Stromal cell of bone marrow (primary cell): ENCODE measurements at regions not wholly inside any gene's neighbourhood (a gene's known extent, or its start where the extent isn't known, plus 50 kb on each side); places are given as distances from the start of the nearest gene placed in this dataset.
"Not testable (repeated sequence)": the region's sequence is repeated elsewhere in the genome, so short reads cannot be mapped to it uniquely, and the experiment has no call there.

ENCODE experiments used
- DNase-seq: peaks from one replicate; pipeline ENCODE4 v3.0.0-alpha.2; 2012; ENCODE audit warnings: low read depth

DNA sequence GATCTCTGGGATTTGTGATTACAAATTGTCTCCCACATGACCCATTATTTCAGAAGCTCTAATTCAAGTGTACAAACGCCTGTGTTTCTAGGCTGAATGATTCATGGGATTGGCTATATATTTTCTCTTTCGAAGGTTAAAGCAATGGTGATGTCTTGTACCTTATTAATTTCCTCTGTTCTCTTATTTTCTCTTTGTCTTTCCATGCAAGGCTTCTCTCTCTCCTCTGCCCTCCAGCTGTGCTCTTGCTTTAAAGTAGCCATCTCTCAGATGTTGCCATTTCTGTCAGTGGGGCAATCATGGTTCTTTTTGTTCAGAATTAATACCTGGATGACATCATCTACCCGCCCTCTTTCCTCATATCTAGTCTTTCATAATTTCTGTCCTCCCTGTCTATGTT lies 184.3 kb upstream of the ATP10B start:
- DNase-seq, result no peak

DNA sequence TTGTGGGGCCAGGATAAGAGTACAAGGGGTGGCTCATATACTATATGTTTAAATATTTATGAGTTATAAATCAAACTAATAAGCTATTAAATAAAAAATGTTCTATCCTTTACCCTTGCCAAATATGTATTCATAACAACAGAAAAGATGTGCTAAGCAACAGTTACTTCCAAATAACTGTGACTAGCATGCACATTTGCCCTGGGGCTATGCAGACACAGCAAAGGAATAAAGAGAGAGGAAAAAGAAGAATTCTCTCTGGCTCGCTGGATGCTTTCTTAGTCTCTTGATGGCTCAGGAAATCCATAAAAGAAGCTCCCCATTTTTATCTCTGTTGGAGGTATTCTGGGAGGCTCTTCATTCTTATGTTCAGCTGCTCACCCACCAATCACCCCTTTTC lies 182.4 kb upstream of the ATP10B start:
- no peak for DNase-seq

DNA sequence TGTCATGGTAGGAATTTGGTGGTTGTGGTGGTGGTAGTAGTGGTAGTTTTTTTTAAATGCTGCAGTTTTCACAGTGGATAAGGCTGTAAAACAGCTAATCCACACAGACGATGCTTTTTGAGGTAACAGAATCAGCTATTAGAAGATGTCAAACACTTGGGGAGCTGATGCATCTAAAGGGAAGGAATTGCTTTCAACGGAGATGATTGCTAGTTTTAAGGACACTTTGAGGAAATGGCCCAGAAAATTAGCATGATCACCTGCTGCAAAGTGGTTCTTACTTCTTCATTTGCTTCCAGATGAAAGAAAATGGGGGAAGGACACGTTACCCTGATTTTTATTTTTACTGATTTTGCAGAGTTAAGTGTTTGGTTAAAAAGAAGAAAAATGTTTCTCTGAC lies 178.2 kb upstream of the ATP10B start:
- no peak for DNase-seq

DNA sequence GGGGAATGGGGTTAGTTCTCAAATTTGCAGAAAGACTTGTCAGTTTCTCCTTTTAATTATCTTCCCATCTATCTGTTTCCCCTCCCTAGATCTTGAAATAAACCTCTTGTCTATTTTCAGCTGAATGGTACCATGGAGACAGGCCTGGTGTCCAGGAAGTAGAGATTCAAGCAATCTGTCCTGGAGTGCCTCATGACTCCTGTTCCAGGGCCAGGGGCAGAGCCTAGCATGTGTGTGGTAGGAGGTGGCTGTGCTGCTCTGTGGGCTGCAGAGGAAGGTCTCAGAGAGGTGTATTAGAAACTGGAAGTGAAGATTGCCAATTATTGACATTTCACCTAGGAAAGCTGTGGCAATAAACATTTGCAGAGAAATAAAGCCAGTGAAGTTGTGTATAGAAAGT lies 175.8 kb upstream of the ATP10B start:
- no peak for DNase-seq

DNA sequence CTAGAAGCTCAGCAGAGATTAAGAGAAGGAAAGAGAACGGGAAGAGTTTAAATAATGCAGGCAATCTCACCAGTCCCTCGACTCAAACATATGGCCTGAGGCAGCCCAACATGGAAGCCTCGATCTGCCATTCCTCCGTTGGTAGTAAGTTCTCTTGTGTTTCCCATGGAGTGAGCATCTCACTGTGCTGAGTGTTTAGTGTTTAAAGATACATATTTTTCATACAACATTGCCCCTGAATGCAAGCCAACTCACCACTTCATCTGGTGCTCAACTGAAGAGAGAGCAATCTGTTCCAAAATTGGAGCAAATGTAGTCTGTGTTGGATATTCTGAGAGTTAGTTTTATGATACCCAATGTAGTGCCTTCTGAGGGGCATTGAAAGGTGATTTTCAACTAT lies 171.5 kb upstream of the ATP10B start:
- DNase-seq, result no peak

DNA sequence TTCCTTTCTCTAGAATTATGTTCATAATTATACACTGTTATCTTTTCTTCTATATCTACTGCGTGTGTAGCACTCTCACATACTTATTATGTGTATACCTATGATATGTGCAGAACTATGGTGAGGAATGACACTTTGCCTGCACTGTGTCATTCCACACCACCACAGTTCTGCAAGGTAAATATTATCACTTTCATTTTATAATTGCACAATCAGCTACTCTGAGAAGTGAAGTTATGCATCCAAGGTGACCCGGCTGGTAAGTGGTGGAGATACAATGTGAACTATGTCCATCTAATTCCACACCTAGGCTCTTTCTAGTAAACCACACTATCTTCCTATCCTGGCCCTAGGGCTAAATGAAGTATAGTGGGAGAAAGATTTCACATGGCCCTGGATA lies 170.1 kb upstream of the ATP10B start:
- DNase-seq, result no peak

DNA sequence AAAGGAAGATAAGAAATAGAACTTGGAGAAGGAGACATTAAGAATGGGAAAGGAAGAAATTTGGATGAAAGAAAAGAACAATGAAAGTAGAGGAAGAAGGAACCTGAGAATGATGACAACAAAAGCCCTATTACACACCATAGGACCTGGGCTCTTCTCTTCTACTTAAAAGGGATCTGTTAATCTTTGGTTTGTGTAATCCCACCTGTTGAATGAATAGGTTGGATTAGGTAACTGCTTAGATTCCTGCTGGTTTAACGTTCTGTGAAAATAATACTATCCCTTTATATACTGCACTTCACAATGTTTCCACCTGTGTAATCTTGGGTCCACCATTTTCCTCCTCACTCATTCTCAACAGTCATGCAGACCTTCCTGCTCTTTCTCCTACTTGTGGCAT lies 157.8 kb upstream of the ATP10B start:
- no peak for DNase-seq

DNA sequence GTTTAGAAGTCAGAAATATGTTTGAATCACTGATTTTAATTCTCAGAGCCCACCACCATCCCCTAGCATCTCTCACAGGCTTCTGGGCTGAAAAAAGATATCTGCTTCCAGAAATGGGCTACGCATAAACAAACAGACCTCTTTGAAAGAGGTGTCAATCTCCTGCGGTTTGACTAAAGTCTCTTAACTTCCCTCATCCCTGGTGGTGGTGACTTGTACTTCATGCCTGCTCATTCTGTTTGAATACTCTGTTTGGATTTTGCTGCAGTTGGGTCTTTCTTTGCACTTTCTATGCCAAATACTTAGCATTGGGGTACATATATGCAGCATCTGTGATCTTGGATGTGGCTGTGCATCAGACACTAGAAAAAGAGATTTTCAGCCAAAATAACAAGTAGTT lies 157.2 kb upstream of the ATP10B start:
- no peak for DNase-seq

DNA sequence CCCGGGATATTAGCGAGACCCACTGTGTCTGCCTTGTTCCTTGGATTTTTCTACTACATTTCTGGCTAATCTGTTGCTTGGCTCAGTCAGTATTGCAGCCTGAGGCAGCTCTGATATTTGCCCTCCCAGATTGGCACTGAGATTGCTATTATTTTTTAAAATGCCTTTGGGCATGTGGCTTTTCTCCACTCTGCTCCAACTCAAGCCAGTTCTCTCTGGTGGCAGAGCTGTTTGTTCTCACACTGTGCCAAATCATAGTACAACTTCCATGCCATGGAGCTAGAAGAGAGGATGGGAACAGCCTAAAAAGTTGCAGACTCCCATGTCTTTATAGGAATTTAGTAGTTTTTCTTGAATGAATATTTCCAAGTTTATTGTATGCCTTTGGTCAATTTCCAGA lies 155.9 kb upstream of the ATP10B start:
- no peak for DNase-seq

DNA sequence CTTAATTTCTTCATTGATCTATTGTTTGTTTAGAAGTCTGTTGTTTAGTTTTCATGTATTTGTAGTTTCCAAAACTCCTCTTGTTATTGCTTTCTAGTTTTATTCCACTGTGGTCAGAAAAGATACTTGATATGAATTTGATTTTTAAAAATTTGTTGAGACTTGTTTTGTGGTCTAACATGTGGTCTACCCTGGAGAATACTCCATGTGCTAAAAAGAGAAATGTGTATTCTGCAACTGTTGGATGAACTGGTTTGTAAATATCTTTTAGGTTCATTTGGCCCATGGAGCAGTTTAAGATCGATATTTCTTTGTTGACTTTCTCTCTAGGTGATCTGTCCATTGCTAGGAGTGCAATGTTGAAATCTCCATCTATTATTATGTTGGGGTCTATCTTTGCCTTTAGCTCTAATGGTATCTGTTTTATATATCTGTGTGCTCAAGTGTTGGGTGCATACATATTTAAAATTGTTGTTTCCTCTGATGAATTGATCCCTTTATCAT lies 150.6 kb upstream of the ATP10B start:
- no peak for DNase-seq

DNA sequence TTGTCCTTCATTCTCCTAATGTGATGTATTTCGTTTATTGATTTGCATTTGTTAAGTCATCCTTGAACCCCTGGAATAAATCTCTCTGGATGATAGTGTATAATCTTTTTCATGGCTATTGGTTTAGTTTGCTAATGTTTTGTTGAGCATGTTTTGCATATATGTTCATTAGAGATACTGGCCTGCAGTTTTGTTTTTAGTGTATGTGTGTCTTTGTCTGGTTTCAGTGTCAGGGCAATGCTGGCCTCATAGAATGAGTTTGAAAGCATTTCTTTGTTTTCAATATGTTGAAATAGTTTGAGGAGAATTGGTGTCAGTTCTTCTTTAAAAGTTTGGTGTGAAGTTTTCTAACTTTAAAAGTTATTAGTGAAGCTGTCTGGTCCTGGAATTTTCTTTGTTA lies 149.6 kb upstream of the ATP10B start:
- no peak for DNase-seq

DNA sequence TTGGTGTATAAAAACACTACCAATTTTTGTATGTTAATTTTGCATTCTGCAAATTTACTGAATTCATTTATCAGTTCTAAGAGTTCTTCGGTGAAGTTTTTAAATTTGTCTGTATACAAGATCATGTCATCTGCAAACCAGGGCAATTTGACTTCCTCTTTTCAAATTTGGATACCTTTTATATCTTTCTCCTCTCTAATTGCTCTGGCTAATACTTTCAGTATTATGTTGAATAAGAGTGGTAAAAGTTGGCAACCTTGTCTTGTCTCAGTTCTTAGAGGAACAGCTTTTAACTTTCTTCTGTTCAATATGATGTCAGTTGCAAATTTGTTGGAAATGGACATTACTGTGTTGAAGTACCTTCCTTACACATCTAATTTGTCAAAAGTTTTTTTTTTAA lies 149.1 kb upstream of the ATP10B start:
- DNase-seq, result not testable (repeated sequence)

DNA sequence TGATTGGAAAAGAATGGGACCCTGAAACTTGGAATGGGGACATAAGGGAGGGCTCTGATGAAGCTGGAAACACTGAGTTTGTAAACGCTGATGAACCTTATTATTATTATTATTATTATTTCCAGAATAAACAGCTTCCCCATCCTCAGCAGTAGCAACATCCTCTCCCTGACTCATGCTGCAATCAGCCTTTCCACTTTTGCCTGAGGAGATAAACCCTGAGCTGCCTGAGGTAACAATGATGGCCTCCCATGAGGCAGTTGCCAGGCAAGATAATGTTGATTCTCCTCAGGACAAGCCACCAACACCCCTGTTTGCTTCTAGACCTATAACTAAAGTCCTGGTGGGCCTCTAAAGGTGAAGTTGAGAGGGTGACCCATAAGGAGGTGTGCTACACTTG lies 139.2 kb upstream of the ATP10B start:
- DNase-seq, result no peak

DNA sequence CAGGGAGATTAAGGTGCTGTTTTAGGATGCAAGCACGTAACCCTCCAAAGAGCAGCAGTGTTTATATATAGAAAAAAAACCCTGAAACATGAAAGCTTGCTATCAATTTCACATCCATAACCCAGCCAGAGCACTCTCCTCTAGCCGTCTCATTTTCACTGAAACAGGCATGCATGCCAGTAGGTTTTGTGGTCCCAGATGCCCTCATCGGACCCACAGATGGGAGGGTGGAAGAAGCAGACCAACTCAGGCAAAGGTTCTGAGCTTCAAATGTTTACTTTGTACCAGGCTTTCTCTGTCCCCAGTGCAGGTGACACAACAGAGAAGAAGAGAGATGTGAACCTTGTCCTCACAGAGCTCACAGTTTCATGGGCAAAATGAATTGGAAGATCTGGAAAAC lies 127.4 kb upstream of the ATP10B start:
- no peak for DNase-seq

DNA sequence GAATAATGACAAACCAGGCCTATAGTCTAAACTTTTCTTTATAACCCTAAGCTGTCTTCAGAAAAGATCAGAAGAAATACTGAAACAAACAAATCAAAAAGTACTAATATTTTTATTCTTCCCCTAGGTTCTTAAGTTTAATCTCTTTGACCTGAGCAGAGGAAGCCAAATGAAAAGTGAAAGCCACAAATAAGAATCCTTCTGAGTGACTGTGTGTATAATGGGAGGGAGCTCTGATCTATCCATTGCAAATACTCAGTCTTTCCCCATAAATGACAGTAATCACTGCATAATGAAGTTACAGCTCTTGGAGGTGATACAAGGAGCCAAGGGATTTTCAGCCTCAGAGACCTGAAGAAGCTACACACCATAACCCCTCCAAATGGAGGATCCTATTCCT lies 126.9 kb upstream of the ATP10B start:
- no peak for DNase-seq

DNA sequence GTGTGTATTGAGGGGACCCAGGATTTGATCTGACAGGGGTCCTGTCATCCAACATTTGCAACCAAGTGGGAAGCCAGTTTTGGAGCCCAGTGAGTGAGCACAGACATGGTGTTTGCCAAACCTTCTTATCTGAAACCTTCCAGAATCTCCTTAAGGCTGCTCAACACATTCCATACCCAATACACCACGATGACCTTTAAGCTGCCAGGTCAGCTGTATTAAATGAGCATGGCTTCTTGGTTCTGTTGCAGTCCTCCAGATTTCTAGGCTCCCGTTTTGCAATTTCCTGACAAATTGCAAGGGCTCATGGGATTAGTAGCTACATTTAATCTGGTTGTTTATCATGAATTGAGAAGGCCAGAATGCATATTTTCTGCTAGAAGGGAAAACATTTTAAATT lies 124.2 kb upstream of the ATP10B start:
- no peak for DNase-seq

DNA sequence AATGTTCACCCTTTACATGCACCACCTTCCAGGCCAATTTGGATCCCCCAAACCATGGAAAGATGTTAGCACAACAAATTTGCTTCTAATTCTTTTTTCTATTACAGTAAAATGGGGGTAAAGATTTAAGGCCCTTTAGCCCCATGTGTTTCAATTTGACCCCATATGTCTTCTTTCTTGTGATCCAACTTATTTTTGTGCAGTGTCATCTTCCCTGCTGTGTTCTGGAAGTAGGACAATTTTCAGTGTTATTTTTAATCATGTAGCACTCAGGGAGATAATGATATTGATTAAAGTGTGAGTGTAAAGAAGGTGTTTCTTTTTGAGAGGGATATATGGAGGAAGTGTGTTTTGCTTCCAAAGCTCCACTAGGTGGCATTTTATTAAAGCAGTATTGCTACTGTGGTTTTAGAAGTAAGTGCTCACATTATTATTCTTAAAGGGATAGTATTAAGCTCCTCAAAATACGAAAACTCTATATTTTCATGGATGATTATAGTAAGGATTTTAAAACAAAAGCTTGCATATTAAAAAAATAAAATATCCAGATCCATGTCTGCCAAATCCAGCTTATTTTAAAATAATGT lies 118.7 kb upstream of the ATP10B start:
- no peak for DNase-seq

DNA sequence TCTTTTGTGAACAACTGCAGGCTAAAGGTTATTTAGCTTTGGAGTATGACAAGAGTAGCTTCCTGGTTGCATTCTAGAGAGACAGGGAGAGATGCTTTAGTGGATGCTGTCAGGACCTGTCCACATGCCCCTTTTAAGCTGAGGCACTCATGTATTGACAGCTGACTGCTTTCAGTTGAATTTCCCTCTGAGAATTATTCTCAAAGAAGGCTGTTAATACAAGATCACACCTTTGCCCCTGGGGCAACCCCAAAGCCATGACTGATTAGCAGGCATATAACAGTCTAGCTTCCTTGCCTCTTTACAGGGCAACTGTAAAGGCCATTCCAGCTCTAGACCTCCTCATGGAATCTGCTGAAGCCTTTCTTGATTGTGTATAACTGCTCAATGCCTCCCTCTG lies 117.6 kb upstream of the ATP10B start:
- no peak for DNase-seq

DNA sequence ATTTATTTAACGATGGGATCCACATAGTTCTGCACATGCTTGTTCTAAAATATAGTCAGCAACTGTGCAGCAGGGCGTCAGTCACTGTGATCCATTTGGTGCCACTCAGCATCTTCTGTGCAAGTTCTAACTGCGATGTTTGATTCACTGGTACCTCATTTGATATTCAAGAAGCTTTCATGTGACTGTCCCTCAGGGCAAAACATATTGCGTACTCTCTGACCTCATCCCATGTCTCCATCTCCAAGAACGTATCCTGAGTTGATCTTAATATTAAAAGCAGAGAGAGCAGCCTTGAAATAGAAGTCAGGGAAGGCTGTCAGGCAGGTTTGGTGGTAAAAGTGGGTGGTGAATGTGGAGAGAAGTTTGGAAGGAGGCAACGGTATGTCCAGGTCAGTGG lies 116.5 kb upstream of the ATP10B start:
- no peak for DNase-seq

DNA sequence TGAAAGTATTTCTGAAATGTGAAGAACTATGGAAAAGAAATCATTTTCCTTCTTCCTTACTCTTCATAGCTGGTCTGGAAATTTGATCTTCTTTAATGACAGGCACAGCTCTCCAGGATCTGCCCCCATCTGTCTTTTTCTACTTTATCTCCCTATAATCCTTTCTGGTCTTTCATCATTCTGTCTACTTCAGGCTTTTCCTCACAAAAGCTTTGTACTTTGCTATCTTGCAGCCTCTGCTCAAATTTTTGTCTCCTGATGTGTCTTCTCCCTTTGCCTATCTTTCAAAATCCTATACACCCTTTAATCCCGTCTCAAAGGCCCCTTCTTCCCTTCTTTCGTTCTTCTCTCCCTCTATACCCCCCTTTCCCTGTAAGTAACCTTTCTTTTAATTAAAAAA lies 114.9 kb upstream of the ATP10B start:
- DNase-seq, result no peak

DNA sequence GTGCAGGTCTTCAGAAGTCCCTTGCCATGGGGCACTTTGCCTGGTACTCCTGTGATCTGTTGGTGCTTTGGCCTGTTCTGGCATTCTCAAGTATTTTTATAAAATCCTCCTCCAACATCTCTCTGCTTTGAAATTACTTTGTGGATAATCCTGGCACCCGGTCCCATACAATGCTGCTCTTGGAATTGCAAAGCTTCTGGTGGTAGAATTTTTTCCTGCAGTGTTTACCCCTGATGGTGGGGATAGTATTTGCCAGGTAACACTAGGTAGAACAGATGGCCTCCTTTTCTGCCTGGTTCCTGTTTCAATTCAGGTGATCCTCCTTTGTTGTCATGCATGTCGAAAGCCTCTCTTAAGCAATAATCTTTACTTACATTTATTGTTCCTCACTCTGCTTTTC lies 109.8 kb upstream of the ATP10B start:
- DNase-seq, result no peak

DNA sequence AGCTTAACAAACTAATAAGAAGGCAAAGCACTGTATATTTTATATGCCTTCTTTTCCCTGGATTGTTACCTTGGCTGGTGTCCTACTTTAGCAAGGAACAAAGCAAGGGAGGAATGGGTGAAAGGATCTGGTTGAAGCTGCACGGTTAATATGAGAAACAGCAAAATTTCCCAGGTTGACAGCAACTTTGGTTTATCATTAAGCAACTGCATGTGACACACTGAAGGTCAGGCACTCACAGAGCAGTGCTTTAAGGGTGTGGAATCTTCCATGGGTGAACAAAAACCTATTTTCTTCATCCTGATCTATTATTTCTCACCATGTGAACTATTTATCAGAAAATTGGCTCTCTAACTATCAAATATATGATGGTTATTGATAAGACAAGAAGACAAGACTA lies 109.0 kb upstream of the ATP10B start:
- DNase-seq, result no peak

DNA sequence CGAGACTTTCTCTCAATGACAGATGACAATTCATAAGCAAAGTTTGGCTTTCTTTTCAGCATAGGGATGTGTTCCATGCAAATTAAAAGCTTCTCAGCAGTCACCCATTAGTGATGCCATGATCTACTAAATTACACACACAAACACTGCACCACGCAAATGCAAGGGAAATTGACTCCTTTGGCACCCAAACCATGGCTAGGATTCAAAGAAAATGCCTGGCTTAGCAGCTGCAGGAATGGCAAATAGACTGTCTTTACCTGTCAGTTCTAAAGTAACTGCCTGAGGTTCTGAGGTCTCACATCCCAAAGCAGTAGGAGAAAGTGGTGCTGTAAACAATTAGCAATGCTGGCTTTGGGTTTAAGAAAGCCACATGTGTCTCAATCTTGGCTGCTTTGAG lies 108.6 kb upstream of the ATP10B start:
- DNase-seq, result no peak

DNA sequence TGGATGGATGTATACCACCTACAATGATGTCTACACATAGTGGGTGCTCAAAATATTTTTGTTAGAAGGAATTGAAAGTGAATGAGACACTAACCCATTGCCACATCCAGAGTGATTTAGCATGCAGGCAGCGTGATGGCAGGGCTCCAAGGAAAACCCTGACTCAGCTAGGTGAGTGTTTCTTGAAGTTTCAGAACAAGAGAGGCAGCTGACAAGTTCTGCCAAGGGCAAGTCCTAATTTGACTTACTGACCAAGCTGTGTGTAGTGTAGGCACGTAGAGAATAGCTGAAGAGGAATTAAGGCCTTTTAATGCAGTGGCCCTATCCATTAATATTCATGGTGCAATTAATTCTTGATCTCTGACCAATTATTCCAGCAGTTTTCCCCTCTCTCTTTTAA lies 107.8 kb upstream of the ATP10B start:
- DNase-seq, result no peak

DNA sequence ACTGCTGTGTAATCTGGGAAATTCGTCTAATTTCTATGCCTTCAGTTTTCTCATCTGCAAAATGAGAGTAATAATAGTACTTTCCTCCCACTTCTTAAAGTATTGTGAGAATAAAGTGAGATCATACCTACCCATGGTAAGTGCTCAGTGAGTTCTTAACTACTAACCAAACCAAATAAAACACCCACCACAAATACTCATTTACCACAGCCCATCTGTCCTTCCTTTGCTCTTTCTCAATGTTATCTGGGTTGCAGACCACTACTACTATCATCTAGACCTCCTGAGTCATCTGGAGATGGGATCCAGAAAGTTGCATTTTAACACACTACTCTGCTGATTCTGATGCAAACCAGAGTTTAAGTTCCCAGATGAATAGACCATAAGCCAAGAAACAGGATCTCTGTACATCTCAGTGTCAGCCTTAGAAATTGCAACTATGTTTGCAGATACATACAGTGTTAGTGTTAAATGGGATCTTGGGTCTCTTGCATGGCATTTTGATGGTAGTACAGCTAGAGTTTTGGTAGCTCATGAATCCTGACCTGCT lies 105.4 kb upstream of the ATP10B start:
- no peak for DNase-seq
